GM18499 (cell line): ENCODE measurements at regions not wholly inside any gene's neighbourhood (a gene's known extent, or its start where the extent isn't known, plus 50 kb on each side); places are given as distances from the start of the nearest gene placed in this dataset.
"Not testable (repeated sequence)": the region's sequence is repeated elsewhere in the genome, so short reads cannot be mapped to it uniquely, and the experiment has no call there.

ENCODE experiments used
- ATAC-seq: cut with Tn5 transposase; IDR thresholded peaks from one replicate; pipeline ENCODE4 v1.9.1; 2021; ENCODE audit warnings: moderate number of reproducible peaks; ENCODE audit not compliant: insufficient read depth, unreplicated experiment

- no peak for ATAC-seq
Observed at GRCh38 chr10:61063034-61063433, 119.0 kb upstream of the RHOBTB1 start.

GRCh38 chr10:61061923-61062504, 118.0 kb upstream of the RHOBTB1 start:
- ATAC-seq: no peak

DNA sequence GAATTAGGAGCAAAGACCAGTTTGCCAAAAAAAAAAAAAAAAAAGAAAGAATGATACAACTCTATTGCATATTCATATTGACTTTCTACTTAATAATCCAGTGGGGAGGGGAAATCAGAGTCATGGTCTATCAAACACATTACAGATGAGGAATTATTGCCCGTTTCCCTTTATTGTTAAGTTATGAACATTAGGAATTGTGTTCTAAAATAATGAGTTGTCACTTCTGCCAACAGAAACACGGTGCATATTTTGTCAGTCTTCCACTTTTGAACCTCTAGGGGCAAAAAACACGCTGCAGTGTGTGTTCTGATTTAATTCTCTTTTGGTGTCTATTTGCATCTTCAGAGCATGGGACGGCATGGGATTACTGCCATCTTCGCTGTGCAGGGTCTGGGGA, 115.7 kb upstream of the RHOBTB1 start:
- no peak for ATAC-seq

DNA sequence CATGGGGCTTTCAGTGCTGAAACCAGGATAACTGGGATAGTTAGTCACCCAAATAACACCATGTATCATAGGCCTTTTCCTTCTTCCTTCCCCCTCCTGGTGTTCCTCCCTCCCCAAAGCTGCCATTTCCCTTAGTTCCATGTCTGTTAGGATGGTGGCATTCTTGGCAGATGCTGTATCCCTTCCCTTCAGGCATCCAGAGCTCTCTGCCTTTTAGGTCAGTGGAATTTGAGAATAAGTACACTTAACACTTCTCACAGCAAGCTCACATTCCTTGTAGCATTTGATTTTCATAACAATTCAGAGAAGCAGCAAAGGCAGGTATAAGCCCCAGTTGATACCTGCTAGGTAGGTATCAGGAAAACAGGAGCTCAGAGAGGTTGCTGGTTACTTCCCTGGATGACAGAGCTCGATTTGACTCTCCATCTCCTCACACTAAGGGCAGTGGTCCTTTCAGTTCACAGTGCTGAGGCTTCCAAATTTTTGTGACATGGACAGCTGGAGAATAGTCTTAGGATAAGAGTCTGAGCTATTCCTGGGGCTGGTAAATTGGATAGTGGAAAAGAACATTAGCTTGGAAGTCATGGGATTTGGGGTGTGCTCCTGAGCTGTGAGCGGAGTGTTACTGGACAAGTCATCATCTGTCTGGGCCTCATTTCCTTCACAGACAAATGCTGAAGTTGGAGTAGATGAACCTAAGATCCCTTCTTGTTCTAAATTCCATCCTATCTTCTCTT, 108.7 kb upstream of the RHOBTB1 start:
- ATAC-seq: no peak

GRCh38 chr10:61051344-61051743, 107.4 kb upstream of the RHOBTB1 start:
- no peak for ATAC-seq

DNA sequence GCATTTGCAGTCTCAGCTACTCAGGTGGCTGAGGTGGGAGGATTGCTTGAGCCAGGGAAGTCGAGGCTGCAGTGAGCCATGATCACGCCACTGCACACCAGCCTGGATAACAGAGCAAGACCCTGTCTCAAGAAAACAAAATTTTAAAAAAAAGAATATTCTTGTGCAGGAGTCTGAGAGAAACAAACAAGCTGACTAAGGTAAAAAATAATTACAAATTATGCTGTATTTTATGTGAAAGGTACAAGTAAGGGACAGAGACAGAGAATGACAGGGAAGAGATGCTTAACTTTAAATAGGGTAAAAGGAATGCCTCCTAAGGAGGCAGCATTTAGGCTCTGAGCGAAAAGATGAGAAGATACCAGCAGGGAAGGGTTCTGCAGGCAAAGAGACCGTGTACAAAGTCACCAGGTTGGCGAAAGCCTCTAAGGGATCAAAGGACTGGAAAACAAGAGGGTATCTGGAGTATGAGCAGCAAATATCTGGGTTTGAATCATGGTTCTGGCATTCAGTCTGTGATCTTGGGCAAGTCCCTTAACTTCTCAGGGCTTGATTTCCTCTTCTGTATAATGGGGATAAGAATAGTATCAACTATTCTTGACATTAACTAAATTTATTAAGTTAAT, 106.2 kb upstream of the RHOBTB1 start:
- no peak for ATAC-seq

- ATAC-seq: no peak
Observed at GRCh38 chr10:61049386-61049785, 105.4 kb upstream of the RHOBTB1 start.

DNA sequence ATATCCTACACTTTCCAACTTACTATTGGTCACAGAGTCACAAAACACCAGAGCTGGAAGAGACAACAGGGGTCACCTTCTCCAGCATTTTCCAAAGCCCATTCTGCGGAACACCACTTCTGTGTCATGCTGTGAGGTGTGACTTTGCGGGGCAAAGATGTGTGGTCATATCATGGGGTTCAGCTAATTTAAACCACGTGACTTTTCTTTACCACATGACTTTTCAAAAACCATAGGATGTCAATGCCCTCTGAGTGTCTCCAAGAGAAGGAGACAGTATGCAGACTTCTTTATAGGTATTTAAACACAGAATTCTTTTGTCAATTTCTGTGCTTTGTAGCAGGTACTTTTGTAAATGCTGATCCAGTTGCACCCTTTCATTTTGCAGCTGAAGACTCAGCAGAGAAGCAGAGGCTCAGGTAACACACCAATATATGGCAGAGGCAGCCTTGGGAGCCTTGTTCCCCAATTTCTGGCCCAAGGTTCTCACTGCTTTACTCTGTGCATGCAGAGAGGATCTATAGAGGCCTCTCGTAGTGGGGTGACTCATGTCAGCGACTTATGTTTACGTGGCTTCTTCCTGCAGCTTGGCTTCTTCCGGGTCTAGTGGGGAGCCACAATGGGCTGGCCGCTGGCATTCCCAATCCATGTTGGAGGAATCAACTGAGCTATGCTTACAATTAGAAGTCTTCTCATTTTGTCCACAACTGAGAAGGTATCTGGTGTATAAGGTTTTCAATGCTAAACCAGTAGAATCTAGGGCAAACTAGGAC, 104.0 kb upstream of the RHOBTB1 start:
- no peak for ATAC-seq

DNA sequence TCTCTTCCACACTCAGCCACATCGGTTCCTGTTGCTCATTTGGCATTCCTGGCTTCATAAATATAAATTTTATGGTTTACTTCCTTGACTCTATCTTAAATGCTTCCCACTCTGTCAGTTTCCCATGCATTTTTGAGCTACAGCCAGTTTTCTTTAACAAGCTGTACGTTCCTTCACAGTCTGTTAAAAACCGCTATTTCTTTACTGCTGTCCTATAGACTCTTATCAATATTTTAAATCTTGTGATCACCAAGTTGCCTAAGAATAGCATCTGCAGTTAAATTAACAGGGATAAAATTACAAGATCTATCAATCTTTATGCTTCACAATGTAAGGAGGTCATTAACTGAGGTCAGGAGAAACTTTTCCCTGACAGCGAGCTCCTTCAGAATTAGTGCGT, 103.1 kb upstream of the RHOBTB1 start:
- ATAC-seq: no peak

DNA sequence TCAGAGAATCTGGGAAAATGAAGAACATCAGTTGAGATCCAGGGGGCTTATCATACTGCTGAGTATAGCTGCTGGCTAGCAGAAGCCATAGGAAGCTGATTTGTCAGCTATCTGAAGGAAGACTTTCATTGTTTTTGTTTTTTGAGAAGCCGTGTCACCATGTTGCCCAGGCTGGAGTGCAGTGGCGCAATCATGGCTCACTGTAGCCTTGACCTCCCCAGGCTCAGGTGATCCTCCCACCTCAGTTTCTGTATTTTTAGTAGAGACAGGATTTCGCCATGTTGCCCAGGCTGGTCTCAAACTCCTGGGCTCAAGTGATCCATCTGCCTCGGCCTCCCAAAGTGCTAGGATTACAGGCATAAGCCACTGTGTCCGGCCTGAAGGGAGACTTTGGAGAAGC, 101.5 kb upstream of the RHOBTB1 start:
- ATAC-seq: not testable (repeated sequence)

- ATAC-seq: no peak
Observed at GRCh38 chr10:61042533-61042932, 98.5 kb upstream of the RHOBTB1 start.

- ATAC-seq: no peak
Observed at GRCh38 chr10:61040399-61041016, 96.5 kb upstream of the RHOBTB1 start.

DNA sequence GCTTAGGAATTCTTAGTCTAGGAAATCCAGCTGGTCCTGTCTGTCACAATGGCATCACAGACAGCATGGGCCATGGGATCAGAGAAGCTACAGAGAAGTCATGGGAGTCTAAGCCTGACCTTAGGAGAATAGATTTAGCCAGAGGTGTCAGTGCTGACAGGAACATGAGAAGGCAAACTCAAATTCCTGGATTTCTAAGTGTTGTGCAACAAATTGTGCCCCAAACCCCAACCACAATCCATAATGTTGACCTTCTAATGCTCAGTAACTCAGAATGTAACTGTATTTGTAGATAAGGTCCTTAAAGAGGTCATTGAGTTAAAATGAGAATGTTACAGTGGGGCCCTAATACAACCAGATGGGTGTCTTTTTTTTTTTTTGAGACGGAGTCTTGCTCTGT, 95.9 kb upstream of the RHOBTB1 start:
- no peak for ATAC-seq

DNA sequence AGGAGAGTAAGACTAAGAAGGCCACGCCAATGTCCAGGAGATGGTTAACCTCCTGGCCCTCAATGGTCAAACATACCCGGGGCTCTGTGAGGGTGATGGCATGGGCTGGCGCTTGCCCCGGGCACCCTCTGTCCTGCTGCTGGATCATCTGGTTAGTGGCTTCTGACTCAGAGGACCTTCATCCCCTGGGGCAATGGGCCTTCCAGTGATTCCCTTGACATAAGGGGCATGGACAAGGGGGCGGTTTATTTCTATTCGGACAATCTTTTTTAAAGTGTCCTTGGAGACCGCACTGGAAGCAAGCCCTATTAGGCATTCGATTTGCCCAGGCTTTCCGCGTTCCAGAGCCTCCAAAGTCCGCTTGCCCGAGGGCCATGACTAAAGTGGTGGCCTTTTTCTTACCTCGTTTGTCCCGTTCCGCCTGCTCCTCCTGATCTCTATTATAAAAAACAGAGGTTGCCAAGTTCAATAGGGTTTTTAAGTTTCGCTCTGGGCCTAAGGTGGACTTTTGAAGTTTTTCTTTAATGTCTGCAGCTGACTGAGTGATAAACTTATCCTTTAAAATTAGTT, 93.4 kb upstream of the RHOBTB1 start:
- not testable (repeated sequence) for ATAC-seq

- not testable (repeated sequence) for ATAC-seq
Observed at GRCh38 chr10:61036148-61036547, 92.2 kb upstream of the RHOBTB1 start.

DNA sequence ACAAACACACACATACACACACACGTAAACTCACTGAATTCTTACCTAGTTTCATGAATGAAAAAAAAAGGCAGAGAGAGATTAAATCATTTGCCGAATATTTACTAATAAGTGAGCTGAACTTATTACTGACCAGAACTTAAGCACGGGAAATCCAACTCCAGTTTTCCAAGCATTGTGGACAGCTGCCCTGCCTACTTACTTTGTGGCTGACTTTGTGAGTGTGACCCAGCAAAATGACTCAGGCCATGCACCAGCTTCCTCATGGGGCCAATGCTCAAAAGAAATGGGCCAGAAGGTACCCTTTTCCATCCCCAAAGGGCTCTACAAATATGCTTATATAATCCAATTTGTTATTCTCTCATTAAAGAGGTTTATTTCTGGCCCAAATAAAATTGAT, 87.4 kb upstream of the RHOBTB1 start:
- ATAC-seq: no peak

DNA sequence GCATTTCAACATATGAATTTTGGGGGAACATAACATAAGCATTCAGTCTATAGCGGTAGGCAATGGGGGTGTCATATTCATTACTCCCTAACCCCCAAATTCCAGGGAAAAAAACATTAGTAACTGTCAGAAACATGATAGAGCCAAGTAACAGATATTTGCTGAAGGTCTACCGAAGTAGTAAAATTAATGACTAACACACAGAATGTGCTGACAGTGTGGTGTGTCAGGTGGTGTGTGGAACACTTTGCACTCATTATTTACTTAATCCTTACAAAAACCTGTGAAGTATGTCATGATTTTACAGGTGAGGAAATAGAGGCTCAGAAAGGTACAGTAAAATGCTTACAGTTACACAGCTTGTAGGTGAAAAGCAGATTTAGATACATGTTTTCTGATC, 85.4 kb upstream of the RHOBTB1 start:
- no peak for ATAC-seq

GRCh38 chr10:61028861-61029361, 84.9 kb upstream of the RHOBTB1 start:
- ATAC-seq: no peak

- ATAC-seq: no peak
Observed at GRCh38 chr10:61024856-61025201, 80.8 kb upstream of the RHOBTB1 start.

DNA sequence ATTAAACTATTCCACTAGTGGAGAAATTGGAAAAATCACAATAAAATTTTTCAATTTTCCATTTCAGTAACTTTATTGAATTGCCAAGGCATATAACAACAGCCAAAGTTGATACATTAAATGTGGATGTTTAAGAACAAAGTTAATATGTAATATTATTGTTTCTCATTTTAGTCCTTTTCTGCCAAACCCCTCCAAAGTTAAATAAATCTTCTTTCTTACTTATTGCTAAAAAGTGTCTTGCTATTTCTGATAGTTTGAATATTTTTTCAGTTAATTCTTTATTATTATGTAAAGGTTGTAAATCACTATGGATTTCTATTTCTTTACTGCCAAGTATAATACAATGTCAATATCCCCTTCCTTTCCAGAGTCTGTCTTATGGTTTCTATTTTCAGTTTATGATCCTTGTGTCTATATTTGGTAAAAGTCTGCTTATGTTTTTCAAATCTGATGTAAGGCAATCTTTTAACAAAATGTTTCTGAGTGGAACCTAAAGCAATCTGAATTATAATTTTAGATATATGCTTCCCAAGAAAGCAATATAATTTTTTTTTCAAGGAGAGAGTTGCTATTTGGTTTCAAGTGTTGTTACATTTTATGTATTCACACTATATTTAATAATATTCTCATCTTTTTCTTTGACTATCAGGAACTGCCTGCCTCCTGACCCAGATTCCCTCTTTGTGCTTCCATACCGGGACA, 80.3 kb upstream of the RHOBTB1 start:
- no peak for ATAC-seq
